Activated CD8-positive, alpha-beta memory T cell treated with anti-CD3 and anti-CD28 coated beads, Interleukin-2, amount 50 U/mL, for 48 hours (primary cell): ENCODE measurements at regions not wholly inside any gene's neighbourhood (a gene's known extent, or its start where the extent isn't known, plus 50 kb on each side); places are given as distances from the start of the nearest gene placed in this dataset.
"Not testable (repeated sequence)": the region's sequence is repeated elsewhere in the genome, so short reads cannot be mapped to it uniquely, and the experiment has no call there.

Experiments used
- DNase-seq: peaks from one replicate; pipeline ENCODE4 v3.0.0-alpha.2; 2020

- no peak for DNase-seq
These were observed 280.5 kb downstream of the VRK1 start for GRCh38 chr14:97077687-97078086.

- DNase-seq, result no peak
These were observed 283.8 kb downstream of the VRK1 start for GRCh38 chr14:97080991-97081390.

GRCh38 chr14:97095269-97095668, 298.1 kb downstream of the VRK1 start:
- no peak for DNase-seq

GRCh38 chr14:97097296-97097695, 300.1 kb downstream of the VRK1 start:
- no peak for DNase-seq

- DNase-seq, result no peak
These were observed 303.1 kb downstream of the VRK1 start for GRCh38 chr14:97100306-97100705.

GRCh38 chr14:97101561-97101960, 304.4 kb downstream of the VRK1 start:
- DNase-seq, result no peak

- no peak for DNase-seq
These were observed 306.8 kb downstream of the VRK1 start for GRCh38 chr14:97104029-97104428.

GRCh38 chr14:97106166-97106565, 309.0 kb downstream of the VRK1 start:
- DNase-seq, result no peak

- DNase-seq, result no peak
These were observed 309.4 kb downstream of the VRK1 start for GRCh38 chr14:97106609-97107008.

- no peak for DNase-seq
These were observed 309.9 kb downstream of the VRK1 start for GRCh38 chr14:97107080-97107479.

- no peak for DNase-seq
These were observed 310.6 kb downstream of the VRK1 start for GRCh38 chr14:97107760-97108159.

GRCh38 chr14:97109234-97109633, 312.1 kb downstream of the VRK1 start:
- DNase-seq, result no peak

- no peak for DNase-seq
These were observed 316.2 kb downstream of the VRK1 start for GRCh38 chr14:97113339-97113738.

GRCh38 chr14:97116546-97116945, 319.4 kb downstream of the VRK1 start:
- DNase-seq, result no peak

- no peak for DNase-seq
These were observed 320.5 kb downstream of the VRK1 start for GRCh38 chr14:97117693-97118092.

GRCh38 chr14:97120204-97120603, 323.0 kb downstream of the VRK1 start:
- DNase-seq, result no peak

GRCh38 chr14:97120611-97121031, 323.4 kb downstream of the VRK1 start:
- DNase-seq, result peak; percentile 67

GRCh38 chr14:97129639-97130038, 332.5 kb downstream of the VRK1 start:
- no peak for DNase-seq

- not testable (repeated sequence) for DNase-seq
These were observed 338.7 kb downstream of the VRK1 start for GRCh38 chr14:97135847-97136246.

GRCh38 chr14:97137705-97138104, 340.5 kb downstream of the VRK1 start:
- DNase-seq, result no peak

GRCh38 chr14:97138801-97139200, 341.6 kb downstream of the VRK1 start:
- no peak for DNase-seq

GRCh38 chr14:97143011-97143410, 345.8 kb downstream of the VRK1 start:
- DNase-seq, result no peak

- DNase-seq, result no peak
These were observed 346.3 kb downstream of the VRK1 start for GRCh38 chr14:97143456-97143855.

GRCh38 chr14:97148021-97148420, 350.8 kb downstream of the VRK1 start:
- not testable (repeated sequence) for DNase-seq

GRCh38 chr14:97149775-97150174, 352.6 kb downstream of the VRK1 start:
- no peak for DNase-seq

GRCh38 chr14:97153527-97153926, 356.3 kb downstream of the VRK1 start:
- DNase-seq, result no peak
